H9 (cell line): ENCODE measurements at regions not wholly inside any gene's neighbourhood (a gene's known extent, or its start where the extent isn't known, plus 50 kb on each side); places are given as distances from the start of the nearest gene placed in this dataset.

Experiments used
- DNase-seq: peaks from one replicate; pipeline ENCODE4 v3.0.0-alpha.2; 2017
- H2AFZ ChIP-seq: one replicate; pipeline ENCODE4 v1.6.1; 2013; ENCODE audit warnings: mild to moderate bottlenecking, low read length, control low read depth, moderate library complexity
- H2AK5ac ChIP-seq: 2 replicates; pipeline ENCODE4 v1.6.1; 2013; ENCODE audit warnings: low read length, control low read depth, mixed read lengths; ENCODE audit not compliant: insufficient read length
- H2BK120ac ChIP-seq: one replicate; pipeline ENCODE4 v1.6.1; 2013; ENCODE audit warnings: low read depth, mild to moderate bottlenecking, low read length, control low read depth, inconsistent platforms; ENCODE audit not compliant: poor library complexity, severe bottlenecking
- H2BK12ac ChIP-seq: 2 replicates; pipeline ENCODE4 v1.6.1; 2013; ENCODE audit warnings: low read length, control low read depth, mixed read lengths, low read depth; ENCODE audit not compliant: insufficient read length
- H2BK15ac ChIP-seq: 2 replicates; pipeline ENCODE4 v1.6.1; 2013; ENCODE audit warnings: low read depth, low read length, control low read depth
- H2BK20ac ChIP-seq: one replicate; pipeline ENCODE4 v1.6.1; 2013; ENCODE audit warnings: low read depth, mild to moderate bottlenecking, low read length, control low read depth, inconsistent platforms; ENCODE audit not compliant: poor library complexity, severe bottlenecking
- H2BK5ac ChIP-seq: 2 replicates; pipeline ENCODE4 v1.6.1; 2013; ENCODE audit warnings: low read length, control low read depth, mixed read lengths; ENCODE audit not compliant: insufficient read length
- H3K14ac ChIP-seq: 2 replicates; pipeline ENCODE4 v1.6.1; 2013; ENCODE audit warnings: low read length, control low read depth; ENCODE audit not compliant: insufficient read depth
- H3K18ac ChIP-seq: 2 replicates; pipeline ENCODE4 v1.6.1; 2013; ENCODE audit warnings: low read depth, mild to moderate bottlenecking, mixed read lengths, low read length, control low read depth; ENCODE audit not compliant: insufficient read length
- H3K23ac ChIP-seq: 2 replicates; pipeline ENCODE4 v1.6.1; 2013; ENCODE audit warnings: low read length, control low read depth, mixed read lengths, low read depth; ENCODE audit not compliant: insufficient read length
- H3K23me2 ChIP-seq: 2 replicates; pipeline ENCODE4 v1.6.1; 2013; ENCODE audit warnings: low read depth, mild to moderate bottlenecking, mixed read lengths, low read length, control low read depth; ENCODE audit not compliant: insufficient read length, poor library complexity, severe bottlenecking
- H3K27ac ChIP-seq: 2 replicates; pipeline ENCODE4 v1.5.1; 2013; ENCODE audit warnings: low read length, control low read depth, mixed read lengths, low read depth; ENCODE audit not compliant: insufficient read length
- H3K27me3 ChIP-seq: 2 replicates; pipeline ENCODE4 v1.6.1; 2013; ENCODE audit warnings: low read length, control low read depth, inconsistent platforms; ENCODE audit not compliant: insufficient read depth
- H3K4ac ChIP-seq: 2 replicates; pipeline ENCODE4 v1.6.1; 2013; ENCODE audit warnings: low read depth, mild to moderate bottlenecking, control low read depth, inconsistent platforms, low read length, moderate library complexity
- H3K4me1 ChIP-seq: 2 replicates; pipeline ENCODE4 v1.6.1; 2013; ENCODE audit warnings: low read length, control low read depth, inconsistent platforms; ENCODE audit not compliant: insufficient read depth
- H3K4me2 ChIP-seq: 2 replicates; pipeline ENCODE4 v1.6.1; 2013; ENCODE audit warnings: low read length, control low read depth, mixed read lengths; ENCODE audit not compliant: insufficient read length, insufficient read depth
- H3K56ac ChIP-seq: 2 replicates; pipeline ENCODE4 v1.6.1; 2013; ENCODE audit warnings: low read depth, mild to moderate bottlenecking, mixed read lengths, low read length, control low read depth; ENCODE audit not compliant: insufficient read length
- H3K79me1 ChIP-seq: 2 replicates; pipeline ENCODE4 v1.6.1; 2013; ENCODE audit warnings: low read depth, mild to moderate bottlenecking, moderate library complexity, low read length, control low read depth, inconsistent platforms; ENCODE audit not compliant: insufficient read depth, poor library complexity, severe bottlenecking
- H3K79me2 ChIP-seq: 2 replicates; pipeline ENCODE4 v1.6.1; 2013; ENCODE audit warnings: low read length, control low read depth, inconsistent platforms; ENCODE audit not compliant: insufficient read depth
- H3K9ac ChIP-seq: 2 replicates; pipeline ENCODE4 v1.6.1; 2013; ENCODE audit warnings: low read length, control low read depth, mixed read lengths; ENCODE audit not compliant: insufficient read length; ENCODE audit errors: extremely low read depth
- H3K9me3 ChIP-seq: one replicate; pipeline ENCODE4 v1.6.1; 2013; ENCODE audit warnings: low read depth, low read length, inconsistent platforms; ENCODE audit not compliant: control insufficient read depth
- H3T11ph ChIP-seq: one replicate; pipeline ENCODE4 v1.6.1; 2013; ENCODE audit warnings: mild to moderate bottlenecking, low read length, control low read depth, inconsistent platforms
- H4K20me1 ChIP-seq: one replicate; pipeline ENCODE4 v1.6.1; 2013; ENCODE audit not compliant: control insufficient read depth, insufficient read length, insufficient read depth
- H4K5ac ChIP-seq: 2 replicates; pipeline ENCODE4 v1.6.1; 2013; ENCODE audit warnings: low read depth, mild to moderate bottlenecking, mixed read lengths, low read length, control low read depth; ENCODE audit not compliant: insufficient read length
- H4K8ac ChIP-seq: replicated peaks from 2 replicates; pipeline ENCODE4 v1.6.1; 2013; ENCODE audit warnings: low read length, control low read depth, mixed read lengths, low read depth; ENCODE audit not compliant: insufficient read length
- H4K91ac ChIP-seq: 2 replicates; pipeline ENCODE4 v1.6.1; 2013; ENCODE audit warnings: low read depth, mild to moderate bottlenecking, moderate library complexity, mixed read lengths, low read length, control low read depth; ENCODE audit not compliant: insufficient read length
- H3K27ac Mint-ChIP-seq, 3 experiments: 2 replicates in 2 of 3; 3 replicates in 1 of 3; pipeline ENCODE4 v1.8.0; 2020 to 2021; ENCODE audit warnings: mixed read lengths in 3 of 3, mild to moderate bottlenecking in 1 of 3, moderate library complexity in 1 of 3
- H3K27me3 Mint-ChIP-seq: 2 replicates; pipeline ENCODE4 v1.8.0; 2021; ENCODE audit warnings: low read depth, mild to moderate bottlenecking, moderate library complexity, mixed read lengths
- H3K36me3 Mint-ChIP-seq, 3 experiments: 2 replicates in 2 of 3; 3 replicates in 1 of 3; pipeline ENCODE4 v1.8.0; 2020 to 2021; ENCODE audit warnings: low read depth in 3 of 3, mixed read lengths in 3 of 3; ENCODE audit not compliant: insufficient read depth in 1 of 3
- H3K4me1 Mint-ChIP-seq, 2 experiments: 2 replicates each; pipeline ENCODE4 v1.8.0; 2020; ENCODE audit warnings: mixed read lengths in 2 of 2
- H3K4me3 Mint-ChIP-seq, 2 experiments: 2 replicates in 1 of 2; 3 replicates in 1 of 2; pipeline ENCODE4 v1.8.0; 2020 to 2021; ENCODE audit warnings: mild to moderate bottlenecking in 2 of 2, mixed read lengths in 2 of 2, moderate library complexity in 1 of 2
- H3K9me3 Mint-ChIP-seq, 2 experiments: 2 replicates in 1 of 2; 3 replicates in 1 of 2; pipeline ENCODE4 v1.8.0; 2020; ENCODE audit warnings: mild to moderate bottlenecking in 2 of 2, mixed read lengths in 2 of 2, moderate library complexity in 1 of 2
- CTCF ChIP-seq: fragments of 200-600 bp; sonication (generic); conservative IDR thresholded peaks from 3 replicates; pipeline ENCODE4 v1.8.0; 2021; ENCODE audit warnings: antibody characterized with exemption, mild to moderate bottlenecking
- WGBS: extraction: QIAGEN DNeasy Blood & Tissue Kit; methylation state at CpG from one replicate; pipeline ENCODE4 v1.1.7; 2013; ENCODE audit warnings: missing lambda C conversion rate, low lambda C conversion rate, mixed read lengths; ENCODE audit not compliant: insufficient read length; ENCODE audit errors: extremely low coverage; 5-methylcytosine and 5-hydroxymethylcytosine counted together

DNA sequence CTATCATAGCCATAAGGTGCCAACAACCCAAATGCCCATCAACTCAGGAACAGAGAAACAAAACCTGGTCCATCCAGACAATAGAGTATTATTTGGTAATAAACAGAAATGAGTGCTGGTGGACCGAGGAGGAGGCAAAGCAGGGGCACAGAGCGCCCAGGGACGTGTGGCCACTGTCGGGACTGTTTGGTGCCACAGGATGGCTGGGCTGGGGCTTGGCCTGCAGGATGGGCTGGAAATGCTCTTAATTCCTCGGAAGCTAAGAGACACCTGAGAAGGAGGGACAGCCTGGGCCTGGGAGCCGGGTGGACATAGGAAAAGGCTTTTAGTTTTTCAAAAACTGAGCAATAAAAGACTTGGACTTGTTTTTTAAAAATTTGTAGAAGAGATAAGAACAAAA lies 216.4 kb downstream of the DLL1 start:
- peaks cover 8 to 16% (median 14%) of the 10 kb centered on the region in 3 experiments for H3K36me3 Mint-ChIP-seq
- H3K4me1 ChIP-seq: no peaks in the 10 kb centered on the region
- no peak overlapping the region for H2BK12ac ChIP-seq
- H3K56ac ChIP-seq: no peak overlapping the region
- H3K27me3 ChIP-seq: no peaks in the 10 kb centered on the region
- H3K9ac ChIP-seq: no peak overlapping the region
- H2BK20ac ChIP-seq: no peak overlapping the region
- H2AK5ac ChIP-seq: no peak overlapping the region
- no peak overlapping the region for H3T11ph ChIP-seq
- peaks cover 22 to 31% of the 10 kb centered on the region in 2 experiments for H3K9me3 Mint-ChIP-seq
- TF ChIP-seq CTCF: no peak
- H3K27ac Mint-ChIP-seq: no peak overlapping the region
- H2BK120ac ChIP-seq: no peak overlapping the region
- H3K4me1 Mint-ChIP-seq: peaks cover 0 to 8% of the 10 kb centered on the region in 2 experiments; a peak in 1 of 4 replicates
- H3K14ac ChIP-seq: no peak overlapping the region
- H3K4me2 ChIP-seq: no peak overlapping the region
- H2BK15ac ChIP-seq: no peak overlapping the region
- H3K27me3 Mint-ChIP-seq: peaks cover 13% of the 10 kb centered on the region
- no peaks in the 10 kb centered on the region for H3K79me1 ChIP-seq
- H3K4ac ChIP-seq: no peak overlapping the region
- H3K79me2 ChIP-seq: no peaks in the 10 kb centered on the region
- H2BK5ac ChIP-seq: no peak overlapping the region
- H4K8ac ChIP-seq: no peak overlapping the region
- H3K23ac ChIP-seq: no peak overlapping the region
- no peaks in the 10 kb centered on the region for H3K23me2 ChIP-seq
- H3K27ac ChIP-seq: no peak overlapping the region
- H3K4me3 Mint-ChIP-seq: no peak overlapping the region
- no peak overlapping the region for H4K5ac ChIP-seq
- H4K91ac ChIP-seq: no peak overlapping the region
- no peak overlapping the region for H2AFZ ChIP-seq
- H3K9me3 ChIP-seq: peaks cover 7% of the 10 kb centered on the region
- WGBS: no CpG with 5 or more reads among the region's 6 CpGs
- DNase-seq: no peak
- no peak overlapping the region for H3K18ac ChIP-seq
- H4K20me1 ChIP-seq: no peaks in the 10 kb centered on the region
